Pons (tissue), 1 donor: ENCODE measurements at regions not wholly inside any gene's neighbourhood (a gene's known extent, or its start where the extent isn't known, plus 50 kb on each side); places are given as distances from the start of the nearest gene placed in this dataset.
A peak's percentile ranks its signal among the peaks of the same experiment; 100 is the strongest.

Experiments
- DNase-seq: peaks from one replicate; pipeline ENCODE4 v3.0.0-alpha.2; 2016; ENCODE audit warnings: low spot score

DNA sequence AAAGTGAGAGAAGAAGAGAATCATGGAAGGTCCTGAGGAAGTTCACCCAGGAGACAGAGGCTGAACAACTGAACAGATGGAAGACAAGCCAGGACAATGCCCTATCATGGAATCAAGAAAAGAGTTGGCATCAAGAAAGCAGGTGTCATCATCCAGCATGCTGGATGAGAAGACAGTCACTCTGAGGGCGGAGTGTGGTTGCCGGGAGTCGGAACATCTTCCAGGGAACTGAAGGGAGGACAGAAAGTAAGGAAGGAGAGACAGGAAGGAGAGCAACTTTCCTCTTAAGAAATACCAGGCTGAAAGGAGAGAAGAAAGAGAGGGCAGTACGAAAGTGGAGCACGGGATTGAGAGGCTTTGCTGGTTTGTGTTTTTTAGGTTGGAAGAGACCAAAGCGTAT, 654.5 kb upstream of the CELF2 start:
- DNase-seq: no peak

GRCh38 chr10:10364902-10365301, 652.8 kb upstream of the CELF2 start:
- no peak for DNase-seq

- DNase-seq: no peak
Observed at GRCh38 chr10:10365676-10366075, 652.0 kb upstream of the CELF2 start.

GRCh38 chr10:10366836-10367235, 650.8 kb upstream of the CELF2 start:
- no peak for DNase-seq

GRCh38 chr10:10367264-10367663, 650.4 kb upstream of the CELF2 start:
- no peak for DNase-seq

DNA sequence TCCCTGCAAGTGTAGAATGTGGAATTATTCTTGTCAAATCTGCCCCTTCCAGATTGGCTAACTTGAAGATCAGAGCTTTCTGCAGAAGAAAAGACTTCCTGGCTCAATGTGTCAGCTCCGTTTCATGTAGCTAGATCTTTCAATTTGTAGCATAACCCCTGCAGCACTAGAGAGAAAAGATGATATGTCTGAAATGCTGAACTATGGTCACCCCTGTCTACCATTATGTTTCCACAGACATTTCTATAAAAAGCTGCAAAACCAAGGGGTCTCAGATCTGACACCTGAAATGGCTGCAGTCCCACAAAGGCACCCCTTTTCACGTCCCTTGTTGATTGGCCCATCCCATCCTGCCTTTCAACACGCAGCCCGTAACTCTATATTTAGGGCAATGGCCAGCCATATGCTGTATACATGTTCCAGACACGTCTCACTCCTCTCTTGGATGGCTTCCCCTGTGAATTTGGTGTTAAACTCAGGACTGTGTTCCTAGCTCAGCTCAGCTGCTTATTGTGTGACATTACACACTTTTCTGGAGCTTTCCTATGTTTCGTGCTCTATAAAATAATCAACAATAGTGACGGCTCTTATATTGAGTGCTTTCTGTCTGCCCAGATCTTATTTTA, 648.6 kb upstream of the CELF2 start:
- DNase-seq: no peak

- DNase-seq: no peak
Observed at GRCh38 chr10:10385831-10386230, 631.8 kb upstream of the CELF2 start.

DNA sequence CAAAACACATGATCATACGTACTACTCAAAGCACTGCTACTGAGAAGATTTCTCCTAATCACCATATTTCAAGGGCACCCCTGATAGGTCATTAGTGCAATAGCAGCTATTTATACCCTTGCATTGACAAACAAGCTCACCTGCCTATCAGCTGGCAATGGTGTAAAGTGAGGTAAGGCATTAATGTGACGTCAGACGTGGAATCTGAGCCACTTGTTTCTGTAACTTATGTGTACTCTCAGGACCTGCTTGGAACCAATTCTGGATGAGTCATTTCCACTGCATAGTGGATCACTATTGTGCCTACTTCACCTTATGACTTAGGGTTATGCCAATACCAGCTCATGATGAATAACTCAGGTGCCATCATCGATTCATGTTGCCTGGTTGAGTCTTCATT, 628.5 kb upstream of the CELF2 start:
- no peak for DNase-seq

DNA sequence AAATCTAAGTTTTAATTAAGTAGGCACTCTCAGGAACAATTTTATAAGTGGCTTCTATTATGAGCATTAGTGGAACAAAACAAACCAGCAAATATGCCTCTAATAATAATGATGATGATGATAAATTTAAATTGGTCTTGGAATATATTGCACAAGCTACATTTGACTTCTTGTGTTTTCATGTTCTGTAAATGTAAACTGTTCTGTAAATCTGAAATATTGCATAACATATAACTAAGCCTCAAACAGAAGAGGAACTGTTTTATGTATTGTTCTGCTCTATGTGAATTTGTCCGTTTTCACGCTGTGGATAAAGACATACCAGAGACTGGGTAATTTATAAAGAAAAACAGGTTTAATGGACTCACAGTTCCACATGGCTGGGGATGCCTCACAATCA, 625.2 kb upstream of the CELF2 start:
- no peak for DNase-seq

DNA sequence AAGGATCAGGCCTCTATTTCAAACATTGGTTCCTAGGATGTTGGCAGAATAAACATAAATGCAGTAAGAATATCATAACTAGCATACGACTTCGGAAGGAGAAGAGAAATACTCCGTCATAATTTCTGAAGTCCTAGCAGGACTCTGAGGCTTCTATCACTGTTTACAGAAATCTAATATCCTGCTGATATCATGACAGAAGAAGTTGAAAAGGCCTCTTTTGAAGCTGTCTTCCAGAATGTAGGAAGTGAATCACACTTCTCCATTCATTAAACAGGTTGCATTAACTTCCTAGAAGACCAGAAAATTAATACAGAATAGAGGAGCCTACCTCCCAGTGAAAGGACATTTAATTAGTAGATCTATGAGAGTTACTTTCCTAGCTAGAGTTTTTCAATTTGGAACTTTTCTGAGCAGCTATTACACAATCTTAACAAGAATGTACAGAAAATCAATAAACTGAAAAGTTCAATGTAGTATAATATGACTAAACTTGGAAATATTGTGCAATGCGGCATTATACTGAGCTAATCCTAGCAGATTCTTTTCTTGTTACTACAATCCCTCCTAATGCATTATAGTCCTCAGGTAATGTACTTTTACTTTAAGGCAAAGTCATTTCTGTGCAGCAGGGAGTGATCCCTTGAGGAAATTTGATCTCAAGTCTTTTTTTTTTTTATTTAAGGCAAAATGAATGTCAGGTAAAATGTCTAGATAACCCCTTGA, 622.6 kb upstream of the CELF2 start:
- no peak for DNase-seq

DNA sequence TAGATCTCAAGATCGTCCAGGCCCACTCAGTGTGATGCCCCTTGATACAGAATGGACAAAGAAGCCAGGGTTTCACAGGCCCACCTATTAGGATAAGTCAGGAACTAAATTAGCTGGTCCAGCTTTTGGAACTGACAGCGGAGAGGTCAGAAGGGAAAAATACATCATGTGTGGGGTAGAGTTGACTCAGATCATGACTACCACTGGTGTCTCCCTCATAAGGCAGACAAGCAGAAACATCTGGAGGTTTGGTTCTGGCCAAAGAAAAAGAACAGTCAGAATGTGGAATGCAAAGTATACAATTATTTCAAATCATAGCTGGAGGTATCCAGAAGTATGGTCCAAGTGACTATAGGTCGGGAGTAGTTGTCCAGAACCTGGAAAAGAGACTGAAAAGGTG, 621.1 kb upstream of the CELF2 start:
- DNase-seq: no peak

DNA sequence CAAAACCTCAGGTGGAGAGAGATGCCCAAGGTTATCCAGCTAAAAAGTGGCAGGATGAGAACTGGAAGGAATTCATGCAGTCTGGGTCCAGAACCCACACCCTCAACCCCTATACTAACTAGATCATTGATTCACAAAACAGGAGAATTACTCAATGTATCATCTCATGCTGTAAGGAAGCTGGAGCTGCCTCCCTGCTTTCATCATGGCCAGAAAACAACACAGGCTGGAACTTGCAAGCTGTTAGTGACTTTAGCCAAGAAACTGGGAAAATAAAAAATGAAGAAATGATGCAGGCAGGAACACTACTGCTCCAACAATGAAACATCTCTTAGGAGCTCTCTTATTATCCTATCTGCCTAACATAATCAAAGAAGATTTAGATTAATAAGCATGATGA, 619.8 kb upstream of the CELF2 start:
- DNase-seq: no peak

GRCh38 chr10:10403762-10404161, 613.9 kb upstream of the CELF2 start:
- DNase-seq: no peak

DNA sequence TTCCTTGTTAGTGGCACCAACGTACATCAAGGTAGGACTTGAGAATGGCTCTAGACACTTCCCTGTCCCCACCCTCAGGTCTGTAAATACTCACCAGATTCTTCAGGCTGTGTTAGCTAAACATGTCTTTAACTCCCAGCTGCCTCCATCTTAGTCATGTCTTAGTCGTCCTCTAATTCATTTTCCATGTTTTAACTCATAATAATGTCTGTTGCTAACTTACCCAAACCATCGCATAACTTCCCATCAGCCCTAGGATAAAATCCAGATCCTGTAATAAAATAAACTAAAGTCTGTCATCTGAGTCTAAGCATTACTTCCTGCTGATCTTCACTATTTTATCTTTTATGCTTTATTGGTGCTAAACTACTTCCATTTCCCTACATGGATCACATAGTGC, 600.0 kb upstream of the CELF2 start:
- no peak for DNase-seq

DNA sequence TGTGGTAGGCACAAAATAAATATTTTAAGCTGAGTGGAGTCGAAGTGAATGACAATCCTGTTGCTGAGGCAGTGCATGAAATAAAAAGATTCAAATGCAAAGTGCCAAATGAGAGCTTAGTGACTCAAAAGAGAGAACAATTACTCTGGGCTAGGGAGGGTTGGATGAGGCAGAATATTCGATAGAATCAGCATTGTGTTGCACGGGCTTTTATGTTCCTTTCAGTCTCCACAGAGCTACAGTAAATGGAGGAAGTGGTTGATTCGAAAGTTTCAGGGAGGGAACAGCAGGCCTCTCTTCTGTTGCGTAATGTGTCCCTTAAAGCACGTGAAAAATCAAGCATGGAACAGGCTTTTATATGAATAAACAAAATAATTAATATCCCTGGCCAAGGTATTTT, 599.3 kb upstream of the CELF2 start:
- peak; percentile 26 for DNase-seq

DNA sequence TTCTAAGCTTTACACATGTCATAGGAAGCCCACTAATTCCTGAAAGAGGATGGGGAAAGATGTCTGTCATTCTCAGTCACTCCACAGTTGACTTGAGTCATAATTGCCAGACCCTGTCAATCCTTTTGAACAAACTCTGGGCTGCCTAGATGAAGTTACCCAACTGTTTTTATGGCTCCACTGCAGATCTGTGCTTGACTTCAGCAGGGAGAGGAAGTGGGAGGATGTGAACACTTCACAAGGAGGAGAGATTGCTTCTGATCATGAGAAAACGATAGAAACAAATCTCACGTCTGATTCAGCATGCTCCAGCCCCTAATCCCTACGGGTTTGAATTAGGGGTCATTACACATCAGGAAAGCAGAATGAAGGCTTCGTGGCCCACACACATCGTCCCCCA, 596.6 kb upstream of the CELF2 start:
- DNase-seq: no peak

- no peak for DNase-seq
Observed at GRCh38 chr10:10431422-10432066, 586.1 kb upstream of the CELF2 start.

GRCh38 chr10:10432296-10433035, 585.2 kb upstream of the CELF2 start:
- no peak for DNase-seq

GRCh38 chr10:10434312-10434711, 583.4 kb upstream of the CELF2 start:
- DNase-seq: no peak

GRCh38 chr10:10437886-10438285, 579.8 kb upstream of the CELF2 start:
- DNase-seq: no peak

DNA sequence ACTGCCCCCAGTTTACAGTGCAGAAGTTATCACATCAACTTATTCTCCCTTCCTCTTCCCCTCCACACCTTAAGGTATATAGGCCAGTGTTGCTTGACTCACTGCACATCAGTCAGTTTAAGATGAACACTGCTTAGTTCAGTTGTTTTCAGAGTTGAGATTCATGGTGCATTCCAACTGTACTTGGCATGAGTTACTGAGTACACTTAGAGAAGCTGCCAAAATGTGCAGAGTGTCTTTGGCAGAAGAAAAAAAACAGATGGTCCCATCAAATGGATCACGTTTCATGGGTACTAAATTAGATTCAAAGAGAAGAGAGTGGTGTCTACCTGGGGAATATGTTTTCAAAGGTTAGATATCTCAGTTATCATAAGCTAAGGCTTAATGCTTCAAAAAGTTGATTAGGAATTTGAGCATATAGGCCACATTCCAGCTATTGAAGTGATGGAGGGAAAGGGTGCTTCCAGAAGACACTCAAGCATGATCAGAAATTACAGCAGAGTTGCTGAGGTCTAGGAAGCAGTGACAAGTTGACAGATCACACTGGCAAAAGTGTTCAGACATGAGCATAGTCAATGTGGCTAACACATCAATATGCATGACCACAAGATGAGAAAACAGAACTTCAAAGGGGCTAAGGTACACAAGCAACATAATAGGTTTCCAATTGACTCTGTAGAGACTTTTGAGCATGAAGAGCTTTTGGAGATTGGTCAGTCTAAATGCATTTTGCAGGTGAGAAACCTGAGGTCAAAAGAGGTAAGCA, 579.2 kb upstream of the CELF2 start:
- peak; percentile 11 for DNase-seq

DNA sequence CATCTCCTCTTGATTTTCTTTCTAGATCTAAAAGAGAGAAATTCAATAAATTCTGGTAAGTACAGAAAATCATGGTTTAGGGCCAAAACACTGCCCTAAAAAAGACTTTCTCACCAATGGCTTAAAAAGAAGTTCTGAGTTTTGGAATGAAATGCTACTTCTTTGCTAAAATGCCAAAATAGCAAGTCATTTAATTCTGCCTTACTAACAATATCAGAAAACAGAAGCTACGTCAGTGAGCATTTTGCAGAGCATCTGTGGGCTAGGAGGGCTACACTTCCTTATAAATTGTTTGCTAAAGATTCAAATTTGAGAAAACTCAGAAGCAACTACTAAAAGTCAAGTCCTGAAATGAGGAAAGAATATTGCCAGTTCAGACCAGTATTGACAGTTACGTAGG, 560.8 kb upstream of the CELF2 start:
- DNase-seq: no peak
